Spleen (tissue), 11 donors: ENCODE measurements at regions not wholly inside any gene's neighbourhood (a gene's known extent, or its start where the extent isn't known, plus 50 kb on each side); places are given as distances from the start of the nearest gene placed in this dataset.
A peak's percentile ranks its signal among the peaks of the same experiment; 100 is the strongest.
"Not testable (repeated sequence)": the region's sequence is repeated elsewhere in the genome, so short reads cannot be mapped to it uniquely, and the experiment has no call there.

Experiments
- DNase-seq: peaks from one replicate; pipeline ENCODE4 v3.0.0-alpha.2; 2020
- H3K27ac ChIP-seq, 8 donors: fragments of 200-600 bp; sonication (generic) in 7 of 8; 1 replicate in 4 of 8; 2 replicates in 4 of 8; pipeline versions ENCODE4 v1.5.0 to v1.8.0; 2016 to 2021; ENCODE audit warnings: inconsistent platforms in 4 of 8, mild to moderate bottlenecking in 4 of 8, moderate library complexity in 1 of 8
- H3K27me3 ChIP-seq, 7 donors: fragments of 200-600 bp; sonication (generic) in 6 of 7; replicated peaks in 1 of 7; 1 replicate in 4 of 7; 2 replicates in 3 of 7; pipeline versions ENCODE4 v1.5.0 to v1.8.0; 2016 to 2021; ENCODE audit warnings: inconsistent platforms in 3 of 7, mild to moderate bottlenecking in 1 of 7
- H3K36me3 ChIP-seq, 6 donors: fragments of 200-600 bp; sonication (generic) in 5 of 6; 1 replicate in 4 of 6; 2 replicates in 2 of 6; pipeline versions ENCODE4 v1.5.0 to v1.8.0; 2016 to 2021; ENCODE audit warnings: inconsistent platforms in 2 of 6
- H3K4me1 ChIP-seq, 6 donors: fragments of 200-600 bp; sonication (generic) in 5 of 6; 1 replicate in 3 of 6; 2 replicates in 3 of 6; pipeline versions ENCODE4 v1.5.0 to v1.8.0; 2016 to 2021; ENCODE audit warnings: inconsistent platforms in 3 of 6
- H3K4me3 ChIP-seq, 8 donors: fragments of 200-600 bp; sonication (generic) in 7 of 8; 1 replicate in 4 of 8; 2 replicates in 4 of 8; pipeline versions ENCODE4 v1.5.0 to v1.8.0; 2016 to 2021; ENCODE audit warnings: inconsistent platforms in 4 of 8, mild to moderate bottlenecking in 4 of 8, moderate library complexity in 2 of 8
- H3K9me3 ChIP-seq, 8 donors: fragments of 200-600 bp; sonication (generic) in 7 of 8; 1 replicate in 4 of 8; 2 replicates in 4 of 8; pipeline versions ENCODE4 v1.5.0 to v1.8.0; 2016 to 2021; ENCODE audit warnings: inconsistent platforms in 4 of 8
- POLR2A ChIP-seq, 3 donors: fragments of 450-650 bp; IDR thresholded peaks; one replicate each; pipeline ENCODE4 v1.5.1; 2017; ENCODE audit warnings: antibody characterized with exemption in 3 of 3, mild to moderate bottlenecking in 1 of 3
- POLR2AphosphoS5 ChIP-seq, 3 donors: sonication (generic); formaldehyde crosslinking; IDR thresholded peaks; one replicate each; pipeline ENCODE4 v1.5.1; 2017; ENCODE audit warnings: antibody characterized with exemption in 3 of 3
- WGBS, 5 donors: extraction: QIAGEN DNeasy Blood & Tissue Kit in 3 of 5; methylation state at CpG; one replicate each; pipeline versions ENCODE4 v1.1.5 to v1.1.7; 2013 to 2018; 5-methylcytosine and 5-hydroxymethylcytosine counted together
- intact Hi-C: fragments of 100-400 bp; cut with DNase I; formaldehyde crosslinking; loops from one replicate; pipeline ENCODE4 v1.15.0; 2023; ENCODE audit warnings: low total_unique reads
- TF ChIP-seq, protein P1 (sequence below), 11 experiments: fragments of 200-600 bp in 7 of 11; fragments of 450-650 bp in 4 of 11; sonication (generic) in 4 of 11; IDR thresholded peaks in 8 of 11; conservative IDR thresholded peaks in 3 of 11; 1 replicate in 7 of 11; 2 replicates in 4 of 11; pipeline versions ENCODE4 v1.4.0 to v1.8.0; 2016 to 2021; ENCODE audit warnings: antibody characterized with exemption in 11 of 11, inconsistent platforms in 4 of 11, mild to moderate bottlenecking in 1 of 11
- donor health status: healthy with polysubstance abuse.
- donor health status: DM: no; HTN: no; CAD: no; lungs with moderate emphysema.
- donor health status: DM: no; HTN: no; CAD: no.
- donor health status: Bipolar disorder and iron deficiency.
- donor health status: healthy.
- donor health status: DM: no; HTN: no; CAD: no.
- donor health status: DM: yes; HTN: yes; CAD: no.

DNA sequence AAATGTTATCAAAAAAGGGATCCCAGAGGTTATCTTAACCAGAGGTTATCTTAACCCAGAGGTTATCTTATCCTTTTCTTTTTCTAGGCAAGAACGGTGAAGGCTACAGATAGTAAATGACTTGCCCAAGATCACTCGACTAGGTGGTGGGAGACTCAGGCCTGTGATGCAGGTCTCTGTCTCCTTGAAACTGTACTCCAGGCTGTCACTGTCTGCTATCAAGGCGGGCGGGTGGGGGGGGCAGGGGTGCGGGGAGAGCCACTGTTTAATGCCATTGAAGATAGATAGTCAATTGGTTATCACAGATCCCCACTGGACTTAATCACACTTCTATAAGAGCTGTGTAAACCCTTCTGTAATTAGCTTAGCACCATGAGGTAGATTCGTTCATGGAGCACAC, 315.9 kb upstream of the TCF4 start:
- no peaks in the 10 kb centered on the region for H3K36me3 ChIP-seq
- intact Hi-C loops, result no loop called here
- no peak overlapping the region for H3K4me3 ChIP-seq
- H3K4me1 ChIP-seq, result no peaks in the 10 kb centered on the region
- no peaks in the 10 kb centered on the region for H3K9me3 ChIP-seq
- no peak for DNase-seq
- H3K27ac ChIP-seq, result no peak overlapping the region
- H3K27me3 ChIP-seq, result no peaks in the 10 kb centered on the region
- 78 to 85% (median 84%) methylated on average over 6 of the region's 6 CpGs for WGBS, 5 donors
- TF ChIP-seq POLR2AphosphoS5 (IDR thresholded peaks at IDR 0.05) (no peak), POLR2A (IDR thresholded peaks at IDR 0.05) (no peak)
- TF ChIP-seq, protein P1, sequence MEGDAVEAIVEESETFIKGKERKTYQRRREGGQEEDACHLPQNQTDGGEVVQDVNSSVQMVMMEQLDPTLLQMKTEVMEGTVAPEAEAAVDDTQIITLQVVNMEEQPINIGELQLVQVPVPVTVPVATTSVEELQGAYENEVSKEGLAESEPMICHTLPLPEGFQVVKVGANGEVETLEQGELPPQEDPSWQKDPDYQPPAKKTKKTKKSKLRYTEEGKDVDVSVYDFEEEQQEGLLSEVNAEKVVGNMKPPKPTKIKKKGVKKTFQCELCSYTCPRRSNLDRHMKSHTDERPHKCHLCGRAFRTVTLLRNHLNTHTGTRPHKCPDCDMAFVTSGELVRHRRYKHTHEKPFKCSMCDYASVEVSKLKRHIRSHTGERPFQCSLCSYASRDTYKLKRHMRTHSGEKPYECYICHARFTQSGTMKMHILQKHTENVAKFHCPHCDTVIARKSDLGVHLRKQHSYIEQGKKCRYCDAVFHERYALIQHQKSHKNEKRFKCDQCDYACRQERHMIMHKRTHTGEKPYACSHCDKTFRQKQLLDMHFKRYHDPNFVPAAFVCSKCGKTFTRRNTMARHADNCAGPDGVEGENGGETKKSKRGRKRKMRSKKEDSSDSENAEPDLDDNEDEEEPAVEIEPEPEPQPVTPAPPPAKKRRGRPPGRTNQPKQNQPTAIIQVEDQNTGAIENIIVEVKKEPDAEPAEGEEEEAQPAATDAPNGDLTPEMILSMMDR (IDR thresholded peaks at IDR 0.05 in 8 of 11, conservative IDR thresholded peaks at IDR 0.05 in 3 of 11), result no peak

DNA sequence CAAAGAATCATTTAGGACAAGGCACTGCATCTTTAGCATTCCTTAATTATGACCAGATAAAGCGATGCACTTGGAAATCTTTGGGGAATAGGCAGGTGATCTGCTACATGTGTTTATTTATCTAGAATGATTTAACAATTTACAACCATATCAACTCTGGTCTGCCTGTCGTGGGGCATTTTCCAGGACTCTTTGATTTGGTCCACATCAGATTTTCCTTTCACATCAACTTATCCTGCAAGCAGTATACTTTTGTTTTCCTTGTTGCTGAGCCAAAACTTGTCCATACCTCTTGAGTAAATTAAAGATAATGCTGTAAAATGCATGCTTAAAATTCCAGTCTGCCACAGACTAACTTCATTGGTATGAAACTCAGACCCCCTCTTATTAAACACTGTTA, 312.4 kb upstream of the TCF4 start:
- no peak overlapping the region for H3K4me3 ChIP-seq
- H3K9me3 ChIP-seq, result no peaks in the 10 kb centered on the region
- H3K36me3 ChIP-seq, result no peaks in the 10 kb centered on the region
- no peak for DNase-seq
- no peaks in the 10 kb centered on the region for H3K4me1 ChIP-seq
- H3K27ac ChIP-seq, result no peak overlapping the region
- H3K27me3 ChIP-seq, result no peaks in the 10 kb centered on the region
- no peak for TF ChIP-seq POLR2AphosphoS5 (IDR thresholded peaks at IDR 0.05)
- TF ChIP-seq, protein P1 (IDR thresholded peaks at IDR 0.05 in 8 of 11, conservative IDR thresholded peaks at IDR 0.05 in 3 of 11), result no peak
- TF ChIP-seq POLR2A (IDR thresholded peaks at IDR 0.05), result no peak
- intact Hi-C loops, result no loop called here
- 75 to 88% (median 83%) methylated on average over 2 of the region's 2 CpGs for WGBS, 5 donors

DNA sequence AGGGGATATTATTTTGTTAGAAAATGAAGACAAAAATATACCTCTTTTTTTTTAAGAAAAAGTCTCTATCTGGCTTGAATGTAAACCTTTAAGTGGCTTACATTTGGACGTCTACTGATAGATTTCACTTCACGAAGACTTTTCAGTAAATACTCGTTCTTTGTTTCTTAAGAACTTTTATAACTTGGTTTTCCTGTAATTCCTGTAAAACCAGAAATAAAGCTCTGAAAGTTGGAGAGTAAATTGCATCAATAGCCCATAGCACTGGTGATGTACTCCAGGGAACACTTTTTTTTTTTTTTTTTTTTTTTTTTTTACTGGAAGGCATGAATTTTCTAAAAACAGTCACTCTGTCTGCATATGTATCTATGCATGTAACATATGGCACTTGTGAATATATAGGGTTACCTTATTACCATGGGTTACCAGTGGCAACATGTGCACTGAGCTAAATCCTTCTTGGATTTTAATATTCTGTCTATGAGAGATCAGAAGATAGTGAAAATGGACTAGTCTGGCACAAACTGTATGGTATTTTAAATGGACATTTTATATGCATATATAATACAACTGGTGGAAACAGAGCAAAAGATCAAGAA, 309.2 kb upstream of the TCF4 start:
- H3K27me3 ChIP-seq, result no peaks in the 10 kb centered on the region
- H3K4me1 ChIP-seq, result no peaks in the 10 kb centered on the region
- 83 to 97% (median 95%) methylated on average over 3 of the region's 3 CpGs for WGBS, 5 donors
- no peak overlapping the region for H3K4me3 ChIP-seq
- intact Hi-C loops, result no loop called here
- no peak overlapping the region for H3K27ac ChIP-seq
- no peak for TF ChIP-seq POLR2AphosphoS5 (IDR thresholded peaks at IDR 0.05)
- TF ChIP-seq, protein P1 (IDR thresholded peaks at IDR 0.05 in 8 of 11, conservative IDR thresholded peaks at IDR 0.05 in 3 of 11), result no peak
- TF ChIP-seq POLR2A (IDR thresholded peaks at IDR 0.05), result no peak
- H3K36me3 ChIP-seq, result no peaks in the 10 kb centered on the region
- no peaks in the 10 kb centered on the region for H3K9me3 ChIP-seq
- DNase-seq, result no peak

DNA sequence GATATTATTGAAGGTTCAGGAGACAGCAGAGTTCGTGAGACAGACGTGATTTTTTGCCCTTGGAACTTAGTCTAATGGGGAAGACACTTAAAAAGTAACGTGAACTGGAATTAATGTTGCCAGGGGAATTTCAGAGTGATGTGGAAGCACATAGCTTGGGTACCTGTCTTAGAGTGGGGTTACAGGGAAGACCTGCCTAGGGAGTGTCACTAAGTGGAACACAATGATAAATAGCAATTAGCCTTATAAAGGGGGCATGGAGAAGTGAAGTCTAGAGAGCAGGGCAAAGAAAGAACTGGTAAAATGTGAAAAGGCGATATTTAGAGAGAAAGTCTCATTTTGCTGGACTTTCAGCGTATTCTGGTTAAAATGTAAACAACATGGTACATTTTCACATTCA, 306.0 kb upstream of the TCF4 start:
- H3K4me3 ChIP-seq, result peak overlapping the region in 2 of 8 donors; percentile 24 to 58
- H3K27me3 ChIP-seq, result no peaks in the 10 kb centered on the region
- no peak for DNase-seq
- peak overlapping the region in 1 of 8 donors; percentile 65 for H3K27ac ChIP-seq
- no peaks in the 10 kb centered on the region for H3K4me1 ChIP-seq
- H3K36me3 ChIP-seq, result no peaks in the 10 kb centered on the region
- no peaks in the 10 kb centered on the region for H3K9me3 ChIP-seq
- WGBS, 5 donors, result 82 to 94% (median 85%) methylated on average over 5 of the region's 5 CpGs
- intact Hi-C loops, result no loop called here
- TF ChIP-seq POLR2AphosphoS5 (IDR thresholded peaks at IDR 0.05) (no peak), POLR2A (IDR thresholded peaks at IDR 0.05) (no peak)
- TF ChIP-seq, protein P1 (IDR thresholded peaks at IDR 0.05 in 8 of 11, conservative IDR thresholded peaks at IDR 0.05 in 3 of 11), result no peak

DNA sequence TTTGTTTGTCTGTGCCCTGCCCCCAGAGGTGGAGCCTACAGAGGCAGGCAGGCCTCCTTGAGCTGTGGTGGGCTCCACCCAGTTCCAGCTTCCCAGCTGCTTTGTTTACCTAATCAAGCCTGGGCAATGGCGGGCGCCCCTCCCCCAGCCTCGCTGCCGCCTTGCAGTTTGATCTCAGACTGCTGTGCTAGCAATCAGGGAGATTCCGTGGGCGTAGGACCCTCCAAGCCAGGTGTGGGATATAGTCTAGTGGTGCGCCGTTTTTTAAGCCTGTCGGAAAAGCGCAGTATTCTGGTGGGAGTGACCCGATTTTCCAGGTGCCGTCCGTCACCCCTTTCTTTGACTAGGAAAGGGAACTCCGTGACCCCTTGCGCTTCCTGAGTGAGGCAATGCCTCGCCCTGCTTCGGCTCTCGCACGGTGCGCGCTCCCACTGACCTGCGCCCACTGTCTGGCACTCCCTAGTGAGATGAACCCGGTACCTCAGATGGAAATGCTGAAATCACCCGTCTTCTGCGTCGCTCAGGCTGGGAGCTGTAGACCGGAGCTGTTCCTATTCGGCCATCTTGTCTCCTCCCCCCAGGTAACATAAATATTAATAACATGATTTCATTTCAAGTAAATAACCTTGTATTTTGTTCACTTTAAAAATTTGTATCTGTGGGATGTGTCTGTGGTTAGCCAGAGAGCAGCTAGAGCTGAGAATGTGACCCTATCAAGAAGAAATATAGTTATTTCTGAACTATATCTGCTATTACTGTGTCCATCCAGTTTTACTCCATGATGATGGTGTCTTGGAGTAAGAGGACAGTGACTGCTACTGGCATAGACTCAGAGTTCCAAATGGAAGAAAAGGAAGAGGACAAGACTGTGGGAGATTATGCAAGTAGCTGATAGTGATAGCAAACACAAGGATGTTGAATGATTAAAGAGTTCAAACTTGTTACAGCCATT, 305.1 kb upstream of the TCF4 start:
- H3K36me3 ChIP-seq, H3K27me3 ChIP-seq, intact Hi-C loops, H3K9me3 ChIP-seq, H3K4me1 ChIP-seq, DNase-seq: not testable (repeated sequence)
- Histone ChIP-seq H3K4me3 (peak overlapping the region in 5 of 8 donors; percentile 12 to 58 (median 22)), H3K27ac (peak overlapping the region in 6 of 8 donors; percentile 15 to 65 (median 54))
- WGBS, 5 donors, result 86 to 94% (median 87%) methylated on average over 24 to 28 of the region's 28 CpGs
